Immature natural killer cell (primary cell): ENCODE measurements at regions not wholly inside any gene's neighbourhood (a gene's known extent, or its start where the extent isn't known, plus 50 kb on each side); places are given as distances from the start of the nearest gene placed in this dataset.

Experiments used
- DNase-seq, 3 donors: peaks; one replicate each; pipeline ENCODE4 v3.0.0; 2022; ENCODE audit warnings: mixed read lengths in 1 of 3
- H3K27ac Mint-ChIP-seq, 6 donors: one replicate each; pipeline ENCODE4 v1.8.0; 2020; ENCODE audit warnings: mixed read lengths in 6 of 6, mild to moderate bottlenecking in 5 of 6, inconsistent platforms in 4 of 6, moderate library complexity in 3 of 6
- H3K27me3 Mint-ChIP-seq, 3 donors: one replicate each; pipeline ENCODE4 v1.8.0; 2020 to 2021; ENCODE audit warnings: low read depth in 3 of 3, mild to moderate bottlenecking in 3 of 3, mixed read lengths in 3 of 3, moderate library complexity in 3 of 3, inconsistent platforms in 1 of 3
- H3K36me3 Mint-ChIP-seq, 3 donors: one replicate each; pipeline ENCODE4 v1.8.0; 2020; ENCODE audit warnings: mixed read lengths in 3 of 3, inconsistent platforms in 2 of 3, mild to moderate bottlenecking in 2 of 3
- H3K4me1 Mint-ChIP-seq, 2 donors: one replicate each; pipeline ENCODE4 v1.8.0; 2020; ENCODE audit warnings: inconsistent platforms in 2 of 2, mild to moderate bottlenecking in 2 of 2, mixed read lengths in 2 of 2, moderate library complexity in 1 of 2
- H3K4me3 Mint-ChIP-seq, 5 donors: one replicate each; pipeline ENCODE4 v1.8.0; 2020; ENCODE audit warnings: mild to moderate bottlenecking in 5 of 5, mixed read lengths in 5 of 5, inconsistent platforms in 3 of 5, moderate library complexity in 3 of 5
- H3K9me3 Mint-ChIP-seq, 6 donors: one replicate each; pipeline ENCODE4 v1.8.0; 2020; ENCODE audit warnings: mild to moderate bottlenecking in 6 of 6, mixed read lengths in 6 of 6, inconsistent platforms in 4 of 6, moderate library complexity in 3 of 6

DNA sequence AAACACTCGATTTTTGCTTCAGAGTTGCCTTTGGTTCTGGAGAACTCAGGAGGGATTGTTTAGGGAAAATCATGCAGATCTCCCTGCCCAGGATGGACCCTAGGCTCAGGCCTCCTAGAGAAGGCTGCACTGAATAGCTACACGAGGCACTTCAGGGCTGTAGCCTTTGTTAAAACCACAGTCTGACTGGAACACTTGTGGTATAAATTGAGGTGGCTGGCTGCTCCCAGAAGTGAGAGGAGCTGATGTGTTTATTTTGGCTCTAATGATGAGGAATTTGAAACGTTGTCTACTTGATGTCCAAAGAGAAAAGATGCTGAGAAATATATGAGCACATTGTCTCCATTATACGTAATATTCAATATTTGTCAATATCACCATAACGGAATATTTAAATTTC, 762.1 kb upstream of the ARGLU1 start:
- Mint-ChIP-seq H3K9me3 (peaks cover 5 to 22% (median 10%) of the 10 kb centered on the region in 6 donors), H3K27ac (no peak overlapping the region), H3K27me3 (no peaks in the 10 kb centered on the region), H3K4me3 (no peak overlapping the region), H3K4me1 (no peaks in the 10 kb centered on the region), H3K36me3 (no peaks in the 10 kb centered on the region)
- DNase-seq, result no peak

DNA sequence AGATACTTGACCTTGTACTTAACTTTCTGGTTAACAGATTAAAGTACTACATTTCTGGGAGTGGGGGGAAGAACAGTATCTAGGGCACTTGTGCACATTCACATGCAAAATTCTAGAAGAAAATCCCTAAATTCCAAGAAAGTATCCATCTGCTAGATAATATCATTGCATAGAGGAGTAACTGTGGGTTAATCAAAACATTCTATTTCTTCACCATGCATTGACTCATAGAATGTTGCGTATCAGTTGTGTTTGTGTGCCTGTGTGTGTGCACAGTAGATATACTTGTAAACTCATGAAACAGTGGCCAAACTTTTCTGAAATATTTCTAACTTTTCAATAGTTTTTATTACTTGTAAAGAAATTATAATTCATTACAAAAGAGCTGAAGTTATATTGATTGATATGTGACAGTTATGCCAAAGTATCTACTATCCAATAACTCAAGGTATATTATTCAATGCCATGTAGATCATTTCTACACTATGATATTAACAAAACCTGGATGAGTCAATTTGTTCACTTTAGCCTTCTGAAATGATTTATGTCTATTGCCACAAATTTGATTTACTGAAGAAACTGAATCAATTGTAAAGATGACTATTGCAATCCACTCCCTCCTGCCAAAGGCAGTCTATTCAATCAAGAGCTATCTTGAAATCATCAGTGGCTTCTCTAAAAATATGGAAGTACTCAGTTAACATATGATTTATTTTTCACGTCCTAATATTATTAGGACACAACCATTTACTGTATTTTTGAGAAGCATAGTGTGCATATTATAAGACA, 756.7 kb upstream of the ARGLU1 start:
- Mint-ChIP-seq H3K4me3 (no peak overlapping the region), H3K4me1 (no peaks in the 10 kb centered on the region), H3K9me3 (peaks cover 7 to 31% (median 12%) of the 10 kb centered on the region in 6 donors), H3K27me3 (no peaks in the 10 kb centered on the region), H3K36me3 (no peaks in the 10 kb centered on the region), H3K27ac (no peak overlapping the region)
- DNase-seq, result no peak

DNA sequence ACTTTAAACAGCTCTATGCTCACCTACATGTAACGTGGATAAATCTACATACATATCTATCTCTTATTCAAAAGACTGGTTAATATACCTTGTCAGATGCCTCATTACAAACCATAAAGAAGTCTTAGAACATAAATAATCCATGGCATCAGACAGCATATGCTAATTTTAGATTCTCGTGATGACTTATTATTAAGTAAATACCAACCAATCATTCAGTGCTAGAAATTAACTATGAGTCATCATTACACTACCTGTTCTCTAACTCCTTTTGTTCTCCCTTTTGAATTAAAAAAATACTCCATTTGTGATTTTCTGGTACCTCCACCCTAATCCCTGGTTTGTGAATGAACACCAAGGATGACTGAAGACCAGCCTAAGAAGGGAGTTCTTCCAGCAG, 754.3 kb upstream of the ARGLU1 start:
- Mint-ChIP-seq H3K36me3 (no peaks in the 10 kb centered on the region), H3K9me3 (peaks cover 3 to 29% (median 10%) of the 10 kb centered on the region in 6 donors), H3K4me1 (no peaks in the 10 kb centered on the region), H3K27me3 (no peaks in the 10 kb centered on the region), H3K4me3 (no peak overlapping the region), H3K27ac (no peak overlapping the region)
- no peak for DNase-seq

DNA sequence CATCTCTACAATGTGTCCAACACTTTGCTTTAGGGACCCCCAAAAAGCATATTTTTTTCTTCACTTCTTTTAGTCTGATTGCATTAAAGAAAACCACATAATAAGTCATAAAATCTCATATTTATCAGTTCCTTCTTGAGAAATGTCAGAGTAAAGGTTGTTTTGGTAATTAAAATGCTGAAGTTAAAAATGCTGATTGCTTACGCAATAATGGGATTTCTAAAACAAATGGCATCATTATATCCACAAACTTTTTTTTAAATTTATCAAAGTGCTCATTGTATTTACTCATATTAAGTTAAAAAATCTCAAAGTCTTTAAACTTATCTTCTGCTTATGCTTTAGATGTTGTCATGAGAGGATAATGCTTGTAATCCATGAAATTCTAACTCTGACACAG, 737.2 kb upstream of the ARGLU1 start:
- DNase-seq, result no peak
- Mint-ChIP-seq H3K36me3 (no peaks in the 10 kb centered on the region), H3K4me3 (no peak overlapping the region), H3K27ac (no peak overlapping the region), H3K4me1 (no peaks in the 10 kb centered on the region), H3K27me3 (no peaks in the 10 kb centered on the region), H3K9me3 (peaks cover 5 to 31% (median 10%) of the 10 kb centered on the region in 6 donors)

DNA sequence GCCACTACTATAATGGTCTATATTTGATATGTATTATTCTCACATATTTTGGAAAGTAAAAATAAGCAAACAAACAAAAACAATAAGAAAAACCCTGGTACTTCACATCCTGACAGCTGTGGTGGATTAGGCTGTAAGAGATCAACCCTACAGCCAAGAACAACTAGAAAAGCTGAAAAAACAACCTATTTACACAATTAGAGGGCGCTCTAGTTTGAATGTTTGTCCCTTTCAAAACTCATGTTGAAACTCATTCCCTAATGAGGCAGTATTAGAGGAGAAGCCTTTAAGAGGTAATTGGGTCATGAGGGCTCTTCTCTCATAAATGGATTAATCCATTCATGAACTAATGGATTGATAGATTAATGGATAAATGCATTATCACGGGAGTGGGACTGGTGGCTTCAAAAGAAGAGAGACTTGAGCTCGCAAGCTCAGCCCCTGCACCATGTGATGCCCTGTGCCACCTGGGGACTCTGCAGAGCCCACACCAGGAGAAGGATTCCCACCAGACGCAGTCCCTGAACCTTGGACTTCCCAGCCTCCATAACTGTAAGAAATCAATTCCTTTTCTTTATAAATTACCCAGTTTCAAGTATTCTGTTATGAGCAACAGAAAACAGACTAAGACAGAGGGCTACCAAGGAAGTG, 733.9 kb upstream of the ARGLU1 start:
- no peak for DNase-seq
- Mint-ChIP-seq H3K27me3 (peaks cover 0 to 1% (median 0%) of the 10 kb centered on the region in 3 donors), H3K9me3 (peaks cover 6 to 16% (median 8%) of the 10 kb centered on the region in 6 donors), H3K36me3 (no peaks in the 10 kb centered on the region), H3K27ac (no peak overlapping the region), H3K4me1 (no peaks in the 10 kb centered on the region), H3K4me3 (no peak overlapping the region)

DNA sequence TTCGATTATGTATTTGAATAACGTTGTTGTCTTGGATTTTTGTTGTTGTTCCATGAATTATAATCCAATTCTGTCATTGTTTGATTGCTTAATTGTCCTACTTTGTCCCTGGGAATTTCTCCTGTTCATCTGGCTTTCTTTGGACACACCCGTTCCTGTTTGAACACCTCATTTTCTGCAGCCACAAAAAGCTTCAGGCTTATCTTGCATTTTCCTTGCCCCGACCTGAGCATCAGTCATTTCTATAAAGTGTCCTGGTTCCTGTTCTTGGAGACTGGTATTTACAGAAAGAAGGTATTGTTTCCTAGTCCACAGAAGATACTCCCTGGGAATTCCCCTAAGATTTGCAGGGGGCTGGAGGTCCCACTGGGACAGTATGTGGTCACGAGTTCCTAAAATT, 731.8 kb upstream of the ARGLU1 start:
- Mint-ChIP-seq H3K27ac (no peak overlapping the region), H3K4me3 (no peak overlapping the region), H3K27me3 (peaks cover 0 to 2% (median 1%) of the 10 kb centered on the region in 3 donors), H3K4me1 (no peaks in the 10 kb centered on the region), H3K9me3 (peaks cover 6 to 21% (median 12%) of the 10 kb centered on the region in 6 donors), H3K36me3 (no peaks in the 10 kb centered on the region)
- no peak for DNase-seq

DNA sequence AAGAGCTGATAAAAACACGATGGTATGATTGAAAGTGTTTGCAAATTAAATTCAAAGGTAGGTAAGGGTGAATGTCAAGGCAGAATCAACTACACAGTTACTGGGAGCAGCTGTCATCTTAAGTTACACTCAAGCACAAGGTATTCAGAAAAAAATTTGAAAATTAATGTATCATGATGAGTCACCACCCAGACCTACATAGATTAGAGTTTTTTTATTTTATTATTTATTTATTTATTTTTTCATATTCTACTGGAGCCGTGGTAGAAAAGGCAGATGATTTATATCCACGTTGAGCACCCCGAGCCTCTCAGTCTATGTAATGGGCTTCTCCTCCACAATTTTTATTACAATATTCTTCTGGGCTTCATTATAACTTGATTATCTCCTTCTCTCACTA, 728.9 kb upstream of the ARGLU1 start:
- no peak overlapping the region for H3K4me3 Mint-ChIP-seq

DNA sequence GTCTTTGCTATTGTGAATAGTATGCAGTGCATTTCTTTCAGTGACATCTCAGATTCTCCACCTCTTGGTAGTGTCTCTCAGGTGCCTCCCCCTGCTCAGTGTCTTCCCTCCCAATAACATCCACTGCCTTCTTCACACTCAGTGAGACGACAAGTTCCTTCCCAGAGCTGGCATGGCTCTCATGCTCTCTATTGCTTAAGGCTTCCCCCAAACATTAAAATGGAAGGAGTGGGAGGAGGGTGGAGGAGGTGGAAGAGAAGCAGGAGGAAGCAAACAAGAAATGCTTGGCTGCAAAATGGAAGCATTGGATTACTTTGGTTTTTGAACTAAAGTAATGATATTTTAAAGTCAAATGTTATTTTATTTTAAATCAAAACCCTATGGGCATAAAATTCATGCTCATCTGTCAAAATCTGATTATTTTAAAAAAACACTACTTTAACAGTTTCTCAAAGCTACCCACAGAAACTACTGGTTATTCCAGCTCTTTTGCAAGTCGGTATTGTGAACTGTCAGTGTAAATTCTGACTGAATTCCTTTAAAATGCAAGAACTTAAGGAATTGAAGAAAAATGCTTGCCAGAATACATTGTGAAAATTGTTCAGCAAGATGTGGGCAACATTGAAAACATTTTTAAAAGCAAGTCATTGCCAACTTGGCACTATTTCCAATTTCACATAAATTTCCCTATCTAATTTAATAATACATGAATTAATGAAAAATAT, 727.6 kb upstream of the ARGLU1 start:
- Mint-ChIP-seq H3K4me3 (no peak overlapping the region), H3K36me3 (no peaks in the 10 kb centered on the region), H3K9me3 (peaks cover 8 to 16% (median 10%) of the 10 kb centered on the region in 6 donors), H3K27ac (no peak overlapping the region), H3K4me1 (no peaks in the 10 kb centered on the region), H3K27me3 (peaks cover 0 to 2% (median 1%) of the 10 kb centered on the region in 3 donors)
- no peak for DNase-seq

More for the DNA sequence above, 728.9 kb upstream of the ARGLU1 start:
- H3K36me3 Mint-ChIP-seq, result no peaks in the 10 kb centered on the region
- no peaks in the 10 kb centered on the region for H3K4me1 Mint-ChIP-seq
- H3K27me3 Mint-ChIP-seq, result peaks cover 0 to 2% (median 1%) of the 10 kb centered on the region in 3 donors
- peaks cover 8 to 16% (median 9%) of the 10 kb centered on the region in 6 donors for H3K9me3 Mint-ChIP-seq
- DNase-seq, result no peak
- H3K27ac Mint-ChIP-seq, result no peak overlapping the region

DNA sequence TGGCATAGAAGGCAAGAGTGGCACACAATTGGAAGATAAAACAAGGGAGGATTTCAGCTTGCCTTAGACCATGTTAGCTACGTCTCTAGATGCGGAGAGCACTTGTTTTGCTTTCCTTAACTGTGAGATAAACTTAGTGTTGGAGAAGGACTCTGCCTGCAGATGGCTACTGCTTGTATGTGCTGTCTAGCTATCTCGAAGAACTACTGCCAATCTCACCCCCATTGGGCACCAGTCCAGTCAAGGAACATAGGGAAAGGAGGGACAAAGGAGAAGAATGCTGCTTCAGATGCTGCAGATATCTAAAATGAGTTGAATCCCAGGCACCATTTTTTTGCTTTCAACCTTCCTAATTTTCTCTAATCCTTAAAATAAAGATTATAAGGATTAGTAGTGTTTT, 726.0 kb upstream of the ARGLU1 start:
- Mint-ChIP-seq H3K36me3 (no peaks in the 10 kb centered on the region), H3K27ac (no peak overlapping the region), H3K4me3 (no peak overlapping the region), H3K27me3 (peaks cover 0 to 2% (median 0%) of the 10 kb centered on the region in 3 donors), H3K4me1 (no peaks in the 10 kb centered on the region), H3K9me3 (peaks cover 5 to 23% (median 12%) of the 10 kb centered on the region in 6 donors)
- no peak for DNase-seq

DNA sequence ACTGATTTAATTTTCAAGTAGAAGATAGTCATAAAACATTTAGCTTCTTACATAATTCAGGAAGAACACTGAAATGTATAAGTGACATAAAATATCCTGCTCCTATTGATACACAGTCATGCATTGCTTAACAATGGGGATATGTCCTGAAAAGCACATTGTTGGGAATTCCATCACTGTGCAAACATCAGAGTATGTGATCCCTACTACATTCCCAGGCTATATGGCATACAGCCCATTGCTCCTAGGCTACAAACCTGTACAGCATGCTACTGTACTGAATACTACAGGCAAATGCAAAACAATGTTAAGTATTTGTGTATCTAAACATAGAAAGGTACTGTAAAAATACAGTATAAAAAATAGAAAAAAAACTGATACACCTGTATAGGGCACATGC, 723.9 kb upstream of the ARGLU1 start:
- no peak overlapping the region for H3K4me3 Mint-ChIP-seq
- no peaks in the 10 kb centered on the region for H3K4me1 Mint-ChIP-seq
- H3K36me3 Mint-ChIP-seq, result no peaks in the 10 kb centered on the region
- peaks cover 0 to 2% (median 0%) of the 10 kb centered on the region in 3 donors for H3K27me3 Mint-ChIP-seq
- no peak overlapping the region for H3K27ac Mint-ChIP-seq
- no peak for DNase-seq
- peaks cover 2 to 25% (median 10%) of the 10 kb centered on the region in 6 donors for H3K9me3 Mint-ChIP-seq

DNA sequence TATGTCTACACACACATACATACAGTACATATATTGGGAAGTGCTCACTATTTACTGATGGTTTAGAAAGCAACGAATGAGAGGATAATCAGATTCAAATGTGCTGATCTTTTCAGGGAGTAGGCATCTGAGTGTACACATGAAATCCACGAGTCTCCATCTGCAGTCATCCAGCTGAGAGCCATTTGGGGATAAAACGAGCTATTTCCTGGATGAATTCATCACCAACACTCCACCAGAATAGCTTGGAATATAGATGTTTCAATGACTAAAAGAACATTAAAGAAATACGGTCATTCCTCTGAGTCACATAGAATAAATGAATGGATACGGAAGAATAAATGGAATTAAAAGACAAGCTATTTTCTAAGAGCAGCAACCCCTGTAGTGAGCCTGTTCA, 721.6 kb upstream of the ARGLU1 start:
- Mint-ChIP-seq H3K4me1 (no peaks in the 10 kb centered on the region), H3K27ac (no peak overlapping the region), H3K4me3 (no peak overlapping the region), H3K27me3 (peaks cover 0 to 2% (median 0%) of the 10 kb centered on the region in 3 donors), H3K9me3 (peaks cover 4 to 22% (median 9%) of the 10 kb centered on the region in 6 donors), H3K36me3 (no peaks in the 10 kb centered on the region)
- DNase-seq, result no peak

DNA sequence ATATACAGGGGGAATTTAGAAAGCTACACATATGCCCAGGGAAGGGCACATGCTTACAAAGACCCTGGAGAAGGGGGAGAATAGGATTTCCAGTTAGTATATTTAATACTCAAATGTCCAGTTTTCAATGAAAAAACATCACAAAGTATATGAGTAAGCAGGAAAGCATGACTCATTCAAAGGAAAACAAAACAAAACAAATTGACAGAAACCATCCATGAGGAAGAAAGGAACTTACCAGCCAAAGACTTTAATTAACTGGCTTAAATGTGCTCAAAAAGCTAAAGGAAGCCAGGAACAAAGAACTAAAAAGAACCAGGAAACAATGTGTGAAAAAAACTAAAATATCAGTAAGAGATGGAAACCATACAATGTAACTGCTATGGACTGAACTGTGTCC, 716.2 kb upstream of the ARGLU1 start:
- Mint-ChIP-seq H3K27ac (no peak overlapping the region), H3K36me3 (no peaks in the 10 kb centered on the region), H3K9me3 (peaks cover 5 to 40% (median 9%) of the 10 kb centered on the region in 6 donors), H3K27me3 (peaks cover 0 to 2% (median 0%) of the 10 kb centered on the region in 3 donors), H3K4me3 (no peak overlapping the region), H3K4me1 (no peaks in the 10 kb centered on the region)
- no peak for DNase-seq

DNA sequence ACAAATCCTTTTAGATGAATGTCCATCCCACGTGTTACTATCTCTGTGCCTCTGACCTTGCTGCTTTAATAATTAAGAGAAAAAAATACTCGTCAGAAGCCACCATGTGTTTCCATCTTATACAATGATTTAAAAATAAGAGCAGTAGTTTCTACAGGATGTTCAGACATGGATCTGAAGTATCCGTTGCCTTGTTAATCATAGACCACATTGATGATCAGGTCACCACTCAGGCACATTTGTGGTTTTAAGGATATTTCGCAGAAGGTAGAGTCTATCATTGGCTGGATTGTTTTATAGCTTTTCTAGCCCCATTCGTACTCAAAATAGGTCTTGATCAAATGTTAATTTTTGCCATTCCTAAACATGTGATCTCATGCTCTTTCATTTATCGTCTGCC, 710.0 kb upstream of the ARGLU1 start:
- Mint-ChIP-seq H3K4me3 (no peak overlapping the region), H3K27ac (no peak overlapping the region), H3K9me3 (peaks cover 2 to 30% (median 5%) of the 10 kb centered on the region in 6 donors), H3K36me3 (no peaks in the 10 kb centered on the region), H3K27me3 (no peaks in the 10 kb centered on the region), H3K4me1 (no peaks in the 10 kb centered on the region)
- no peak for DNase-seq

DNA sequence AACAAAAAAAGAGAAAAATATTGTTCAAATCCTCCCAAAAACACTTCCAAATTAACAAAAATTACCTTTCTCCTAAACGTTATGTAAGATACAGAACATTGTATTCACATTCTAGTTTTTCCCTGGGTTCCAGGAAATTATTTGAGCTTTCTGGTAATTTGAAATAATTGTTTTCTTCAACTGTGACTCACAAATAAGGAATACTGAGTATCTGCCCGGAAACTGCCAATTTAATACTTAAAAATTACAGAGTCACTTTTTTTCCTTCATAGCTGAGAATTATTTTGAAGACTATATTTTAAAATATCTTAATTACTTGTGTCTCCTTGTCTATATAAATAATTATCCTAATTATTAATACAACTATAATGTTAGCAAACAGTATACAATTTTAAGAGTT, 709.0 kb upstream of the ARGLU1 start:
- Mint-ChIP-seq H3K36me3 (no peaks in the 10 kb centered on the region), H3K4me3 (no peak overlapping the region), H3K27ac (no peak overlapping the region), H3K9me3 (peaks cover 3 to 21% (median 6%) of the 10 kb centered on the region in 6 donors), H3K27me3 (no peaks in the 10 kb centered on the region), H3K4me1 (no peaks in the 10 kb centered on the region)
- no peak for DNase-seq
